GM18858 (cell line): ENCODE measurements at regions not wholly inside any gene's neighbourhood (a gene's known extent, or its start where the extent isn't known, plus 50 kb on each side); places are given as distances from the start of the nearest gene placed in this dataset.

ENCODE experiments used
- ATAC-seq: cut with Tn5 transposase; IDR thresholded peaks from one replicate; pipeline ENCODE4 v1.9.1; 2021; ENCODE audit not compliant: unreplicated experiment

DNA sequence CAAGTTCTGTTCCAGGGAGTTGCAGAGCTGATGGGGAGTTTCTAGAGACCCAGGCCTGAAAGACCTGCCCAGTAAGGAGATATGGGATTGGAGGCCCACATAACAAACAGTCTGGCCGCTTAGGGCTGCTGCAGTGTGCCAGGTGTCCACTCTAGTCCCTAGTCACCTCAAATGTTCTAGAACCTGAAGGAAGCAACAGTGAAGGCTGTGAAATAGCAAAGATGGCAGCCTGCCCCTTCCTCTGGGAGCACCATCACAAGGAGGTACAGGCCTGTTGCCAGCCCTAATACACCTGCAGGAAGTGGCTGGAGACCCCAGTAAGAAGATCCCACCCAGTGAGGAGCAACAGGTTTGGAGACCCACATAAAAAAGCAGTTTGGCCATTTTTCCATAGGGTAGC, 783.8 kb upstream of the EDIL3 start:
- ATAC-seq: no peak

DNA sequence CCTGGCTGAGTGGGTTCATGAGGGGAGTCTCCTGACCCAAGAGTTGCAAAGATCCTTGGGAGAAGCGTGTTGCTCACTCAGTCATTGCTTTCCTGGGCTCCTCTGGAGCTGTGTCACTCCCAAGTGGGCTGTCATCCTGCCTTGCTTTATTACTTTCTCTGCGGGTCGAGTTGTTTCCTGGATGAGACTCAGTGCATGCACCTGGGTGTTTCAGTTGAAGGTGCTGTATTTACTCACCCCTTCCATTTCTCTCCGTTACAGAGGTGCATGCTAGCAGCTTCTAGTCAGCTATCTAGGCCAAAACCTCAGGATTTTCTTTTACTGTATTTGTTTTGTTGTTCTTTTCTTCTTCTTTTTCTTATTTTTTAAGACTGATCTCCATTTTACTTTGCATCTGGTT, 785.5 kb upstream of the EDIL3 start:
- ATAC-seq: no peak

DNA sequence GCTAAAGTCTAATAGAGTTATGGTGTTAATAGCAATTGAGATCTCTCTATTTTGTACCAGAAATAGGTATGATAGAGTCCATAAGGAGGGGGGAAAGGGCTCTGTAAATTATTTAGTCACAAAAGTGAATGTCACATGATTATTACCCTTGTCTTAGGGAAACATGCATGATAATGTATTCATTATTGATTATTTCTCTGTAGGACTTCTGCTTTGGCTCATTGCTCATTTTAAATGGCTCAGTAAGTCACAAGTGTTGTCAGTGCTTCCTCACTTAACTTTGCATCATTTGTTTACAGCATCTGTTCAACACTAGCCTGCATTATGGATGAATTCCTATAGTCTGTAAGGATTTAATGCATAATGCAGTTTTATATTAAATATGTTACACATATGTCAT, 788.8 kb upstream of the EDIL3 start:
- no peak for ATAC-seq

DNA sequence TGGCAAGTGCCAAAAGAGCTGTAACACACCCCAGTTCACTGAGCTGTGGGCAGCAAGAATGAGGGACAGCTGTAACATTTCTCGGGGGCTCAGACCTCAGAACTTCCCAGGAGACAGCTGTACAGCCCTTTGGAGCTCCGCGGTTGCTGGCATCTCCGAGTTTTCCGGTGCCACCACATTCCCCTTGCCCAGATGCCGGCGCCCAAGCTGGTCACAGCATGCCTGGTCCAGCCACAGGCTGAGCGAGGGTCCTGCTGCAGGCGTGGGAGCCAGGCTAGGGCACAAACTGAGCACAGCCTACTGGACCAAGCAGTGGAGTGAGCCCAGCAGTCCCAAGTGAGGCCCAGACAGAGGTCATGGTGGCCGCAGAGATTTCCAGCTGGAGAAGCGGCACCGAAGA, 797.7 kb upstream of the EDIL3 start:
- ATAC-seq: no peak

DNA sequence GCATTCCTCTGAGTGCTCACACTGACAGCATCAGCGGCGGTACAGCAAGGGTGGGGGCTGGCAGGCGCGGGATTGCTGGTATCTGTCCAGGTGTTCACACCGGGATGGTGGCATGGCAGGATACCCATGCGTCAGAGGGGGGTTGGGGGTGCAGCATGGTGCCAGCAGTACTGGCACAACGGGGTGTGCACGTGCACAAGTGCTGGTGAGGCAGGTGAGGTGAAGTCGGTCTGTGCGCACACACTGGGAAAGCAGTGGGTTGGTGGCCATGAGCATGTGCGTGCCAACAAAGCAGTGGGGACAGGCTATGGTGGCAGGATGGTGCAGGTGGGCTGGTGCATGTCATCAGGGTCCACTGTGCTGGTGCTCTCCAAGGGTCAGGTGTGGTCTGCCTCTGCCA, 819.6 kb upstream of the EDIL3 start:
- ATAC-seq: no peak

DNA sequence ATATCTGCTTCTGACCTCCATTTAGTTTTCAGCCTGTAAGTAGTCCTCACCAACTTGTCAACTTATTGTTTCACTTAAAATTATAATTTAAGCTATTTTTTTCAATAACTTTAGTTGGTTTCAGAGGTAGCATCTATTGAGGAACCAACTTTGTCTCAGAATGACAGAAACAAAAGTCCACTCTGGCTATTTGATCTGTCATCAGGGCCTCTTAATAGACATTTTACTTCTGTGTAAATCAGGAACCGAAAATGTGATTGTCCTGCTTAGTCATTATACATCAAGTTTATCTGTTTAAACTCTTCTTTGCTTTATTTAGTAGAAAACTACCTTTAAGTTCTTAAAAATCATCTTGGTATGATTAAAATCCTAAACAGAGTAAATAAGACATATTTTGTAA, 820.8 kb upstream of the EDIL3 start:
- no peak for ATAC-seq

DNA sequence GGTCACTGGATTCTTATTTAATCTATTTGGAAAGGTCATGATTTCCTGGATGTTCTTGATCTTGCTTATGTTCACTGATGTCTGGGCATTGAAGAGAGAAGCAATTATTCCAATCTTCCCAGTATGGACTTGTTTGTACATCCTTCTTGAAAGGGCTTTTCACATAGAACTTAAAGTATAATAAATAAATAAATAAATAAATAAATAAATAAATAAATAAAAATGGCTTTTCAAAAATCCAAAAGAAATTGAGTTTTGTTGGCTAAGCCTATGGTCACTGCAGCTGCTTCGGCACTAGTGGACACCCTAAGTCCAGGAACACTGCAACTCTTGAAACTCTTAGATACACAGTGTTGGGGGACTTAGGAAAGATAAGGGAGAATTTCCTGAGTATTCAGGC, 840.7 kb upstream of the EDIL3 start:
- no peak for ATAC-seq

DNA sequence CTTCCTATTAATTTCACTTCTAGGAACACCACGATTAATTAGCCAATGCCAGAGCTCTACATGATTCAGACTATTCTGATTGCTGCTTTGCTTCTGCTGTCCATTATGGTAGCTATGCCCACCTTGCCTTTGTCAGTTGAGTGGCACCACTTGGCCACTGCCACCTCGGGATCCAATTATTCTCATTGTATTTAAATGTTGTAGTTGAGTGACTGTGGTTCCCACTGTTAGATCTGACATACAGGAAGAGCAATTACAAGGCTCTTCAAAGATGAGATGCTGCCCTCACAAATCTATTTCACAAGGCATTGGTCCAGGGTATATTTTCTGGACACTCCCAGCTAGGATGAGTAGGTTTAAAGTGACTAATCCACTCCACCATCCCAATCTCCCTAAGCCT, 864.5 kb upstream of the EDIL3 start:
- no peak for ATAC-seq

DNA sequence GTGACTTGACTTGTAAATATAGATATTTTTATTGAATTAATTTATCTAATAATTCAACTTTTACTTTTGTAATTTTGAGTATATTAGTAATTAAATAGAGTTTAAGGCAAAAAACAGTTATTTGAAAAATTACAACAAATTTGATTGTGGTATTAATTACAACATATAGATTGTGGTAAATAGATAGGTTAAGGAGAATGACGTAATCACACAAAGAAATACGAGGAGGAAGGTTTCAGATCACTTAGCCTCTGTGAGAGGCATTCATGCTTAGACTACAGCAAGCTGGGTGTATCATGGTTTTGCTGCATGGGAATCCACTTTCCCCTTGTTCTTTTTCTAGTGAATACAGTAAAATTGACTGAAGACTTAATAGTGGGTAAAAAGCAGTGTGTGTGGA, 878.4 kb upstream of the EDIL3 start:
- ATAC-seq: no peak

DNA sequence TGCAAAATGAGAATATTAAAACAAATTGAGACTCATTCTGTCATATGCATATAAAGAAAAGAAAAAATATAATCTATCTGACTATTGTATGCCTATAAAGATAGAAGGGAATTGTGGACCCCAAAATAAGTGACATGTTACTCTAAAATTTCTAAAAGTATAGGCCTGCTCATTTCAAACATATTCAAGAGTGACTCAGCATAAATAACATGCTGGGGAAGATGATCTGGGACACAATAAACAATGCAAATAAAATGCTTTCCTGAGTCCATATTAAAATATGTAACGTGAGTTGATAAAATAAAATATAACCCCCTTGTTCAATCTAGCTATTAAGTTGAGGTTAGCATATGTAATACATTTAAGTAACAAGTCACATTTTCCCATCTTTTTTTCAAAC, 882.0 kb upstream of the EDIL3 start:
- no peak for ATAC-seq

DNA sequence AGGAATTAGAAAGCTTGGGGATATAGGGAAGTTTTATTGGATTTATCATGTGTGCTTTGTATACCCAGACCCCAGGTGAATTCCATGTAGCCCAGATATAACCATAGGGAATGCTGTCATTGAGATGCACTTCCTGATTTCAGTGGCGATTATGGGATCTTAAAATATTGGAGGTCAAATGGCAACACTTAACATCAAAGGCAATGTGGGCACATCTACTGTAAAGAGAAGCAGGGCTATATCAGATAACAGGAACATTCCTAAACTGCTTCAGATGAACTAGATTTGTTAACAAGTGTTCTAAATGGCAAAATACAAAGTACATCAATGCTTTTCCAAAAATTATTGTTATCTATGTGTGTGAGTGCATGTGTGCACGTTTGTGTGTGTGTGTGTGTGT, 883.5 kb upstream of the EDIL3 start:
- ATAC-seq: no peak

DNA sequence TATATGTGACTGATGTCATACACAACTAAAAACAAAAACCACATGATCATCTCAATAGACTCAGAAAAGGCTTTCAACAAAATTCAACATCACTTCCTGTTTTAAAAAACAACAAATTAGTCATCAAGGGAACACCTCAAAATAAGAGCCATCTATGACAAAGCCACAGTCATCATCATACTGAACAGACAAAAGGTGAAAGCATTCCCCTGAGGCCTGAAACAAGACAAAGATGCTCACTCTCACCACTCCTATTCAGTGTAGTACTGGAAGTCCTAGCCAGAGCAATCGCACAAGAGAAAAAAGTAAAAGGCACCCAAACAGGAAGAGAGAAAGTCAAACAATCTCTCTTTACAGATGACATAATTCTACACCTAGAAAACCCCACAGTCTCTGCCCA, 893.5 kb upstream of the EDIL3 start:
- ATAC-seq: peak; percentile 93

DNA sequence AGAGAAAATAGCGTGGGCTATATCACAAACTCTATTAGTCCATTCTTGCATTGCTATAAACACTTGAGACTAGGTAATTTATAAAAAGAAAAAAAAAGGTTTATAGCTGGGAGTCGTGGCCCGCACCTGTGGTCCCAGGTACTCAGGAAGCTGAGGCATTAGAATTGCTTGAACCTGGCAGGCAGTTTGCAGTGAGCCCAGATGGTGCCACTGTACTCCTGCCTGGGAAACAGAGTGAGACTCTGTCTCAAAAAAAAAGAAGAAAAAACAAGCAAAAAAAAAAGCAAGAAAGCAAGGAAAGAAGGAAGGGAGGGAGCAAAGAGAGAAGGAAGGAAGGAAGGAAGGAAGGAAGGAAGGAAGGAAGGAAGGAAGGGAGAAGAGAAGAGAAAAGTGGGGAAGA, 904.2 kb upstream of the EDIL3 start:
- no peak for ATAC-seq

DNA sequence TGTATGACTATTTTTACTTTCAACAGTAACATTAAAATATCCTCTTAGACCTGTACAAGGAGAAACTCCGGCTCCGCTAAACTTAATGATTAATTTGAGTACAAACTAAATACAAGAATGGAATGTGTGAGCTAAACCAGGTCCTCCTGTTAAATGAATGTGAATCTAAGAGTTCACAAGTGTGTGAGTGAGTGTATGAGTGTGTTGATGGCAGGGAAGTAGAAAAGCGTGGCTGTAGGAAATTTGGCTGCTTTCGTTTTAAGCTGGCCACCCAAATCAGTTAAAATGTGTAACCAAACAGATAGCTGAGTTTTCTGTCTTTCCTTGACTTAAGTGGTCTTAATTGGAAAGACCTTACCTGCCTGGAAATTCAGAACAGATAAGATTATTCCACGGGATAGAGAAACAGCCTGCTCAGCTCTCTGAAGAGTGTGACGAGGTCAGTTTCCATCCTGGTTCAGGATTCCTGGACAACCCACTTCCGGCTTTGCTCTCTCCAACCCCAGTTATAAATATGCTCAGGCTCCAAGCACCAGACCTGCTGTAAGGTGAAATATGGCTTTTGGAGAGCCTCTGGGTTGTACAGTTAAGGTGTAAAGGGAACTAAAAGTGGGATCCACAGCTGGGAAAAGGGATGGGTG, 908.6 kb upstream of the EDIL3 start:
- ATAC-seq: no peak

DNA sequence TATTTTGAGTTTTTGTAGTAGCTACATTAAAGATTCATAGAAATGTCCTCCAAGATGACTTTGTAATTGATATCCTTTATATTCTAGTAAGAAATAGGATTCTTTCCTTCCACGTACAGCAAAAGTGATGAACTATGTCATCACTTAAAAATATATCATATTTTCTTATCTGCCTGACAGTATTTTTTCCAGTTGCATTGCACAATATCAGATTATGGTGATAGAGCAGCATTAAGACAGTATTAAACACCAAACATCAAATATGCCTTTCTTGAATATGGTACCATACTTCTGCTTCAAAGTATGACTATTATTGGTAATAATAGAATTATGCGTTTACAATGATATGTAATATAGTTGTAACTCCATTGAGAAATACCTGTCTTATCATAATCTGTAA, 919.8 kb upstream of the EDIL3 start:
- no peak for ATAC-seq

DNA sequence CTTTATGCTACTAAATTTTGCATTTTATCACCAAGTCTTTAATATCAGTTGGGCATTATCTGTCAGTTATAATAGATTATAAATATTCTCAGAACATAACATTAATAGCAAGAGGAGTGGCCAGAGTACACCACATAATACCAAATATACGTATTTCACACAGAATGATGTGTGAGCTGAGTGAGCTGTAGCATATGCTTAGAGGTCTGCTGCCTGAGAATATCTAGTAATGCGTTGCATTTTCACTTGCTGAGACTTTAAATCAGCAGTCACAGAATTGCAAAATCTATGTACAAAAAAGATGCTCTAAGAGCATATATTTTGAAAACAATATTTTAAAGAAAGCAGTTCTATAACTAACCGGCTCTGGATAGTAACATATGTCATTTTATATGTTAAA, 921.1 kb upstream of the EDIL3 start:
- no peak for ATAC-seq

DNA sequence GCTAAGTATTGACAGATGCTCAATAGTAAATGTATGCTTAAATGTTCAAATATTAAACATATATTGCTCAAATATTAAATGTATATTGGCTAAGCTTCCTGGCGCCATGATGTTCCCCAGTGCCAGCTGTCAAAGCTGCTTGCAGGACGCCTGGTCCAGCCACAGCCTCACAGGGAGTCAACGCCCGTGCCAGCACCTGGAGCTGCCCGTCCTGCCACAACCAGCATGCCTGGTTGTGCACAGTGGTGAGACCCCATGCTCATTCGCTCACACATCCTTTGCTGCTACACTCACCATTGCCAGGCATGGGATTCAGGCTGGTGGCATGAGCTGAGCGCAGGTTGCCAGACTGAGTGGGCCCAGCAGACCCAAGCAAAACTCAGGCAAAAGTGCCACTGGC, 926.9 kb upstream of the EDIL3 start:
- no peak for ATAC-seq

DNA sequence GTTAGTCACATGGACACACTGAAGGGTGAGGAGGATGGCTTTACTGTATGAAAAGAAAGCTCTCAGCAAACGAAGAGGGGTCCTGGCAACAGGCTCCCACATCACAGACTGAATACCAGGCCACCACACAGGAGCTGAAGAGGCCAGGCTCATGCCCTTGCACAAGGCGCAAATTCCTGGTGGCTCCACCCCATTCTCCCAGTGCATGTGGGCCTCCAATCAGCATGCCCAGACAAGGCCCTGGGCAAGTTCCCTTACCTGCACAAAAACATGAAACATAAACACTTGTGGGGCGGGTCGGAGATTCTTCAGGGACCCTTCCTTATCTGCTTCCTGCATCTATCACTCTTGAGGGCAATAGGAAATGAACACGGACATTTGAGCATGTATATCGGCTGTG, 935.8 kb upstream of the EDIL3 start:
- no peak for ATAC-seq

DNA sequence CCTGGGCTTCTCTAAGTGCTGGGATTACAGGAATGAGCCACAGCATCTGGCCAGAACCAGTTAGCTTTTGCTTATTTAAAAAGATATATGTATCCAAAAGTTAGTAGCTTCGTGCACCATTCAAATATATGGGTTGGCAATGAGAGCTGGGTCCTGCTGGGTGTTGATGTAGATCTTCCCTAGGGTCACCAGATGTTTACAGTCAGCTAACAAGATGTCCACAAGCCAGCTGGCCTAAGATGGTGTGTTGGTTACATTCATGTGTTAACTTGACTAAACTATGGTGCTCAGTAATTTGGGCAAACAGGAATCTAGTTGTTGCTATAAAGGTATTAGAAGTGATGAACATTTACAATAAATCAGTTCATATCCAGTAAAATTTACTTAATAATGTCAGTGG, 948.6 kb upstream of the EDIL3 start:
- ATAC-seq: no peak

DNA sequence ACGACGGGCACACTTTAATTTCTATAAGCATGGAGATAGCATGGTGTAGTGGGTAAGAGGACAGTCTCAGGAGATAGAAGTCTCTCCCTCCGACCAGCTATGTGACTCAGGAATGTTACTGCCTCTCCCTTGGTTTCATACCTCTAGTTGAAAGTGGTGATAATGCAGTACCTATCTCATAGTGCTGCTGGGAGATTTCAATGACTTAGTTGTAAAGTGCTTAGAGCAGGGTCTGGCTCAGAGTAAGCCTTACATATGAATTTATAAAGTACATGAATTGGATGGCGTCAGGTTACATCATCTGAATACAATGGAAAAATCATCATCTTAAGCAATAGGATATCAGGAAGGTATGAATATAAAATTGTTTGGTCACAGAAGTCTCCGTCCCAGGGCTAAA, 952.8 kb upstream of the EDIL3 start:
- no peak for ATAC-seq

DNA sequence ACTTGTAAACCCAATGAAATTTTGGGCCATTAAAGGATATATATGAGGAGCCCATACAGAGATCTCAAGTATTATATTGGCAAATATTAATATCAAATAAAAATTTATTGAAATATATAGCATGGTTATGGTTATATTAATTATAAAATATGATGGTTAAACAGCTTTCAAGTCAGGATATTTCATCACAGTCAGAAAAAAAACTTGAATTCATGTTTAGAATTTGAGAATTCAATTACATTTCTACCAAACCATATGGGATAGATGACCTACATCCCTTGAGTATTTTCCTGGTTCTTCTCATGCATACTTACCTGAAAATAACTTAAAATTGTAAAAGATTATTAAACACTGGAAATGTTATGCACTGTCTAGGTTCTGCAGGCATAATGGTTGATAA, 956.1 kb upstream of the EDIL3 start:
- ATAC-seq: no peak

DNA sequence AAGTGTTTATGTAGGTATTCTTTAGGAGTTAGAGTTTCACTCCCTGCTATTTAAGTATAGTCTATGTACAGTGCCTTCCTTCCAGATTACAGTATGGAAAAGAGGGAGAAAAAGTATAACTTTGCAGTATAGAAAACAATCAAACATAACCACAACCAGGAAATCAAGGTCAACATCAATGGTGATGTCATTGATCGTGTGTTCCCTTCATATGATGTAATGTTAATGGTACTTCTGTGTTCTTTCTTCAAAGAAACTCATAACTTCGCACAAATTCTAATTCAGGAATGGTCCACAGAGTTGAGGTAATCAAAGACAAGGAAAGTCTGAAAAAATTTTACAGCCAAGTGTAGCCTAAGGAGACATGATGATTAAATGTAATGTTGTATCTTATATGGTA, 961.1 kb upstream of the EDIL3 start:
- ATAC-seq: no peak

DNA sequence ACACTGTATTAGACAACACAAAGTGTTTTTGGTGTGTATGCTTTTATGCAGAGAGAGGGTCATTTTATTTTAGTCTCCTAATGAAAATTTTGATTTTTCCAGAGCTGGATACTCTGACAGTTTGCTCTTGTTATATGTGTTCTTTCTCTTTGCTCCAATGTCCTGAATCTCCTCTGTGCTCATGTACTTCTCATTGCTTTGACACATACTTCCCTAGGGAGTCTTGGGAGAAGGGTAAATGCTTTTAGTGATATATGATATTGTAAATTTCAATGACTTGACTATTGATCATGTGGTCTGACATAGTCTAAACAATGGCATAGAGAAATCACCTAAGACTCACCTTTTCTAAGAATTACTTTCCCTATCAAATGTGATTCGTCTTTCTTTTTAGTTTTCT, 972.6 kb upstream of the EDIL3 start:
- ATAC-seq: no peak

DNA sequence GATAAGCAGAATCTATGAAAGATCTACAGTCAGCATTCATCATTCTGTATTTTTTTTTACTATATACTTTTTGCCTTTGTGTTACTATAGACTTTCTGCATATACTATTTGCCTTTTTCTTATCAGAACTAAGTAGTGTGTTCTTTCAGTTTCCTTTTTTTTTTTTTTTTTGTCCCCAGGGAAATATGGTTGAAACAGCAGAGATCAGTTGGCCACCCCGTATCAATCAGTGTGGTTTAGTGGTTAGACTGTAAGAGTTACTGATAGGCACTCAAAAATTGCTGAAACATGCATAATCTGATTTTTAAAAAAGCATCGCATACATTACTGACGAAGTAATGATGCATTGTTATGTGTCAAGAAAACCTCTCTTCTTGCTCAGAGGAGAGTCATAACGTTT, 990.8 kb upstream of the EDIL3 start:
- peak; percentile 38 for ATAC-seq
